Frontal cortex (tissue), 3 donors: ENCODE measurements at regions not wholly inside any gene's neighbourhood (a gene's known extent, or its start where the extent isn't known, plus 50 kb on each side); places are given as distances from the start of the nearest gene placed in this dataset.

ENCODE experiments used
- DNase-seq, 2 donors: peaks; one replicate each; pipeline ENCODE4 v3.0.0; 2012; ENCODE audit warnings: low spot score in 2 of 2
- FAIRE-seq: peaks from 2 replicates; lab custom pipeline; 2012; peaks lifted over from hg19 to GRCh38; lab: Jason Lieb, UNC
- donor health status: control.
- donor health status: control.
- donor health status: control.

- DNase-seq (no peak), FAIRE-seq (no peak)
Measured at GRCh38 chr6:22848121-22848520, 278.8 kb downstream of the HDGFL1 start.

- DNase-seq (no peak), FAIRE-seq (no peak)
Measured at GRCh38 chr6:22849921-22850320, 280.6 kb downstream of the HDGFL1 start.

GRCh38 chr6:22852101-22852500 is 282.7 kb downstream of the HDGFL1 start:
- DNase-seq = no peak
- FAIRE-seq = no peak

GRCh38 chr6:22873513-22874136 is 304.3 kb downstream of the HDGFL1 start:
- no peak for FAIRE-seq
- no peak for DNase-seq

GRCh38 chr6:22875845-22876244 is 306.5 kb downstream of the HDGFL1 start:
- no peak for FAIRE-seq

GRCh38 chr6:22878324-22878701 is 308.9 kb downstream of the HDGFL1 start:
- no peak for FAIRE-seq
- no peak for DNase-seq

More at GRCh38 chr6:22875845-22876244, 306.5 kb downstream of the HDGFL1 start:
- DNase-seq = no peak

GRCh38 chr6:22878706-22879105 is 309.3 kb downstream of the HDGFL1 start:
- DNase-seq (no peak), FAIRE-seq (no peak)

GRCh38 chr6:22880686-22881433 is 311.5 kb downstream of the HDGFL1 start:
- DNase-seq = no peak
- FAIRE-seq = no peak

- no peak for DNase-seq
- no peak for FAIRE-seq
Measured at GRCh38 chr6:22882581-22882980, 313.2 kb downstream of the HDGFL1 start.

GRCh38 chr6:22883061-22883717 is 313.8 kb downstream of the HDGFL1 start:
- DNase-seq = no peak
- FAIRE-seq = no peak

GRCh38 chr6:22884456-22884855 is 315.1 kb downstream of the HDGFL1 start:
- DNase-seq = no peak
- FAIRE-seq = no peak

GRCh38 chr6:22886650-22887581 is 317.6 kb downstream of the HDGFL1 start:
- FAIRE-seq = no peak
- no peak for DNase-seq

- DNase-seq (no peak), FAIRE-seq (no peak)
Measured at GRCh38 chr6:22888163-22888752, 318.9 kb downstream of the HDGFL1 start.

- FAIRE-seq (no peak), DNase-seq (no peak)
Measured at GRCh38 chr6:22891934-22892333, 322.6 kb downstream of the HDGFL1 start.

GRCh38 chr6:22892452-22892851 is 323.1 kb downstream of the HDGFL1 start:
- DNase-seq = no peak
- no peak for FAIRE-seq

- DNase-seq (no peak), FAIRE-seq (no peak)
Measured at GRCh38 chr6:22896696-22897095, 327.3 kb downstream of the HDGFL1 start.

GRCh38 chr6:22899426-22899825 is 330.1 kb downstream of the HDGFL1 start:
- DNase-seq = no peak
- no peak for FAIRE-seq

- DNase-seq (no peak), FAIRE-seq (no peak)
Measured at GRCh38 chr6:22903826-22904225, 334.5 kb downstream of the HDGFL1 start.

- FAIRE-seq (no peak), DNase-seq (no peak)
Measured at GRCh38 chr6:22904431-22904830, 335.1 kb downstream of the HDGFL1 start.

GRCh38 chr6:22906091-22906549 is 336.8 kb downstream of the HDGFL1 start:
- no peak for FAIRE-seq
- DNase-seq = no peak
